Endothelial cell of umbilical vein (primary cell): ENCODE measurements at regions not wholly inside any gene's neighbourhood (a gene's known extent, or its start where the extent isn't known, plus 50 kb on each side); places are given as distances from the start of the nearest gene placed in this dataset.

ENCODE experiments used
- BruUV-seq: library from RNA; stranded (reverse); fragments of 400-500 nt; replicated peaks from 2 replicates; lab custom pipeline; 2021; lab: Mats Ljungman, UMichigan
- CTCF ChIA-PET: fragments of 300-600, 350-600 bp; sonication (Branson Sonifier 250); formaldehyde crosslinking; loops from one replicate; lab custom pipeline; 2021; ENCODE audit warnings: antibody characterized with exemption, inconsistent platforms; lab: Charles Lee
- POLR2A ChIA-PET: fragments of 300-600, 350-600 bp; sonication (Branson Sonifier 250); formaldehyde crosslinking; loops from one replicate; lab custom pipeline; 2021; ENCODE audit warnings: antibody characterized with exemption, inconsistent platforms; lab: Charles Lee
- DNase-seq: peaks from one replicate; pipeline ENCODE4 v3.0.0-alpha.2; 2011; ENCODE audit warnings: low read depth, low spot score
- FAIRE-seq: peaks from 2 replicates; lab custom pipeline; 2011; peaks lifted over from hg19 to GRCh38; lab: Jason Lieb, UNC
- H2AFZ ChIP-seq: 2 replicates; pipeline ENCODE4 v1.6.0; 2012; ENCODE audit warnings: low read depth, low read length, control low read depth, inconsistent platforms
- H3K27ac ChIP-seq: 2 replicates; pipeline ENCODE4 v1.5.1; 2011; ENCODE audit warnings: low read depth, mild to moderate bottlenecking, control low read depth, low read length, moderate library complexity; ENCODE audit not compliant: insufficient read depth
- H3K27me3 ChIP-seq, 2 experiments: 2 replicates each; pipeline versions ENCODE4 v1.6.0 to v1.6.1; 2011; ENCODE audit warnings: low read length in 2 of 2, mixed read lengths in 1 of 2; ENCODE audit not compliant: control insufficient read depth in 2 of 2, insufficient read depth in 2 of 2
- H3K36me3 ChIP-seq, 2 experiments: 2 replicates in 1 of 2; 3 replicates in 1 of 2; pipeline ENCODE4 v1.5.1; 2011; ENCODE audit warnings: low read length in 2 of 2, mild to moderate bottlenecking in 1 of 2, moderate library complexity in 1 of 2; ENCODE audit not compliant: control insufficient read depth in 2 of 2, insufficient read depth in 2 of 2; ENCODE audit errors: extremely low read depth in 1 of 2
- H3K4me1 ChIP-seq: 3 replicates; pipeline ENCODE4 v1.5.1; 2011; ENCODE audit warnings: mild to moderate bottlenecking, low read length; ENCODE audit not compliant: control insufficient read depth, insufficient read depth; ENCODE audit errors: extremely low read depth
- H3K4me2 ChIP-seq: 2 replicates; pipeline ENCODE4 v1.6.1; 2011; ENCODE audit warnings: low read length, control low read depth, mixed read lengths; ENCODE audit not compliant: insufficient read depth
- H3K4me3 ChIP-seq, 3 experiments: fragments of 200-600 bp in 1 of 3; sonication (generic), shearing (Covaris generic) in 1 of 3; replicated peaks in 1 of 3; 2 replicates each; pipeline ENCODE4 v1.5.1; 2011 to 2016; ENCODE audit warnings: control low read depth in 3 of 3, low read length in 3 of 3, mild to moderate bottlenecking in 2 of 3, inconsistent platforms in 1 of 3, low read depth in 1 of 3, moderate library complexity in 1 of 3; ENCODE audit not compliant: insufficient read depth in 1 of 3
- H3K79me2 ChIP-seq: 2 replicates; pipeline ENCODE4 v1.6.0; 2012; ENCODE audit warnings: low read length, inconsistent platforms; ENCODE audit not compliant: control insufficient read depth, insufficient read depth
- H3K9ac ChIP-seq: replicated peaks from 2 replicates; pipeline ENCODE3; 2011; ENCODE audit warnings: low read length, control low read depth; ENCODE audit not compliant: insufficient read depth; ENCODE audit errors: extremely low read depth
- H3K9me1 ChIP-seq: replicated peaks from 3 replicates; pipeline ENCODE4 v1.6.0; 2011; ENCODE audit warnings: mild to moderate bottlenecking, low read length; ENCODE audit not compliant: control insufficient read depth, insufficient read depth; ENCODE audit errors: extremely low read depth
- H3K9me3 ChIP-seq: replicated peaks from 2 replicates; pipeline ENCODE4 v1.5.1; 2012; ENCODE audit warnings: low read length, inconsistent platforms; ENCODE audit not compliant: control insufficient read depth, insufficient read depth
- H4K20me1 ChIP-seq: replicated peaks from 2 replicates; pipeline ENCODE3; 2011; ENCODE audit warnings: mild to moderate bottlenecking, low read length; ENCODE audit not compliant: control insufficient read depth, insufficient read depth; ENCODE audit errors: extremely low read depth
- EZH2 ChIP-seq: IDR thresholded peaks from 2 replicates; pipeline ENCODE4 v1.6.1; 2012; ENCODE audit warnings: borderline replicate concordance, low read depth, mild to moderate bottlenecking, moderate library complexity, low read length, inconsistent platforms; ENCODE audit not compliant: severe bottlenecking
- FOS ChIP-seq: IDR thresholded peaks from 2 replicates; pipeline ENCODE4 v1.6.1; 2011; ENCODE audit warnings: mild to moderate bottlenecking, low read length, moderate library complexity, borderline replicate concordance; ENCODE audit not compliant: insufficient read depth
- GATA2 ChIP-seq: IDR thresholded peaks from 2 replicates; pipeline ENCODE4 v1.7.0; 2011; ENCODE audit warnings: low read depth, mild to moderate bottlenecking, moderate library complexity, mixed read lengths, low read length; ENCODE audit not compliant: insufficient read length, insufficient read depth
- JUN ChIP-seq: IDR thresholded peaks from 2 replicates; pipeline ENCODE4 v1.6.1; 2011; ENCODE audit warnings: borderline replicate concordance, low read depth; ENCODE audit not compliant: insufficient read length, insufficient read depth
- MAX ChIP-seq: IDR thresholded peaks from 2 replicates; pipeline ENCODE4 v1.6.1; 2011; ENCODE audit not compliant: insufficient read depth, insufficient read length
- MYC ChIP-seq: IDR thresholded peaks from one replicate; pipeline ENCODE4 v1.6.1; 2011; ENCODE audit warnings: mild to moderate bottlenecking, low read depth, low read length
- POLR2A ChIP-seq: IDR thresholded peaks from 2 replicates; pipeline ENCODE4 v1.6.1; 2012; ENCODE audit warnings: low read depth, mild to moderate bottlenecking, control low read depth, low read length
- POLR2AphosphoS5 ChIP-seq: IDR thresholded peaks from 2 replicates; pipeline ENCODE4 v1.6.1; 2012; ENCODE audit warnings: low read depth, mild to moderate bottlenecking, control low read depth, low read length, moderate library complexity; ENCODE audit not compliant: insufficient read depth
- dilution Hi-C: fragments of 300-500 bp; cut with MboI; formaldehyde crosslinking; loops from one replicate; pipeline ENCODE4 v1.15.0; 2019; ENCODE audit warnings: low sequenced_read_pairs; ENCODE audit not compliant: extremely low pct_ligation_motif_present
- intact Hi-C: fragments of 100-400 bp; cut with micrococcal nuclease; formaldehyde crosslinking; loops from one replicate; pipeline ENCODE4 v1.10.0; 2022
- TF ChIP-seq, protein P1 (sequence below), 2 donors: IDR thresholded peaks; 1 replicate in 1 of 2; 2 replicates in 1 of 2; pipeline ENCODE4 v1.5.1; 2011; ENCODE audit warnings: low read length in 2 of 2, mild to moderate bottlenecking in 2 of 2, moderate library complexity in 2 of 2, control low read depth in 1 of 2, inconsistent platforms in 1 of 2, low read depth in 1 of 2; ENCODE audit not compliant: insufficient read depth in 1 of 2; ENCODE audit errors: extremely low read depth in 1 of 2

- FAIRE-seq (no peak), DNase-seq (no peak)
- POLR2A ChIA-PET: no interaction called here
- no peak overlapping the region for H3K4me3 ChIP-seq
- no peaks in the 10 kb centered on the region for H3K79me2 ChIP-seq
- no peaks in the 10 kb centered on the region for H3K9me1 ChIP-seq
- TF ChIP-seq FOS (no peak), POLR2A (no peak), GATA2 (no peak), JUN (no peak), POLR2AphosphoS5 (no peak), MYC (no peak)
- TF ChIP-seq, protein P1, sequence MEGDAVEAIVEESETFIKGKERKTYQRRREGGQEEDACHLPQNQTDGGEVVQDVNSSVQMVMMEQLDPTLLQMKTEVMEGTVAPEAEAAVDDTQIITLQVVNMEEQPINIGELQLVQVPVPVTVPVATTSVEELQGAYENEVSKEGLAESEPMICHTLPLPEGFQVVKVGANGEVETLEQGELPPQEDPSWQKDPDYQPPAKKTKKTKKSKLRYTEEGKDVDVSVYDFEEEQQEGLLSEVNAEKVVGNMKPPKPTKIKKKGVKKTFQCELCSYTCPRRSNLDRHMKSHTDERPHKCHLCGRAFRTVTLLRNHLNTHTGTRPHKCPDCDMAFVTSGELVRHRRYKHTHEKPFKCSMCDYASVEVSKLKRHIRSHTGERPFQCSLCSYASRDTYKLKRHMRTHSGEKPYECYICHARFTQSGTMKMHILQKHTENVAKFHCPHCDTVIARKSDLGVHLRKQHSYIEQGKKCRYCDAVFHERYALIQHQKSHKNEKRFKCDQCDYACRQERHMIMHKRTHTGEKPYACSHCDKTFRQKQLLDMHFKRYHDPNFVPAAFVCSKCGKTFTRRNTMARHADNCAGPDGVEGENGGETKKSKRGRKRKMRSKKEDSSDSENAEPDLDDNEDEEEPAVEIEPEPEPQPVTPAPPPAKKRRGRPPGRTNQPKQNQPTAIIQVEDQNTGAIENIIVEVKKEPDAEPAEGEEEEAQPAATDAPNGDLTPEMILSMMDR (IDR thresholded peaks at IDR 0.05; ENCODE audit: extremely low read depth in 1 of 2, insufficient read depth in 1 of 2, low read depth in 1 of 2, low read length in 2 of 2): no peak
- no peaks in the 10 kb centered on the region for H3K9me3 ChIP-seq
- H3K36me3 ChIP-seq: no peaks in the 10 kb centered on the region
- H3K4me1 ChIP-seq: no peaks in the 10 kb centered on the region
- dilution Hi-C loops: no loop called here
- no peak overlapping the region for H2AFZ ChIP-seq
- CTCF ChIA-PET: no interaction called here
- H3K27me3 ChIP-seq: no peaks in the 10 kb centered on the region
- no peak overlapping the region for H3K4me2 ChIP-seq
- H4K20me1 ChIP-seq: no peaks in the 10 kb centered on the region
- H3K27ac ChIP-seq: no peak overlapping the region
- BruUV-seq: no TSS peak
- intact Hi-C loops: no loop called here
- no peak overlapping the region for H3K9ac ChIP-seq
Observed at GRCh38 chr3:176274161-176274560, 923.1 kb downstream of the TBL1XR1 start.

DNA sequence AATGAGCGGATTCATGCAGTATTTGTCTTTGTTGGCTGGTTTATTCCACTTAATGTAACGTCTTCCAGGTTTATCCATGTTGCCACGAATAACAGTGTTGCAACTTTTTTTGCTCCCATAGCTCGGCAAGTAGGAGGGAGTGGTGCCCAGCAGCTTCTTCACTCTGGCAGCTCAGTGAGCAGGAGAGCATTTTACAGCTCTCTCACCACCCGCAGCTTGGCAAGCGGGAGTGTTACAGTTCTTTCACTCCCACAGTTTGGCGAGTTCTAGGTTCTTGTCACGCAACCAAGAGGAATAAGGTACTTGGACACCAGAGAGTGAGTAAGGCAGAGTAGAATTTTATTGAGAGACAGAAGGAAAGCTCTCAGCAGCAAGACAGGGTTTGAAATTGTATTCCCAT lies 935.2 kb downstream of the TBL1XR1 start:
- no peak overlapping the region for H3K4me3 ChIP-seq
- H3K27ac ChIP-seq: no peak overlapping the region
- no peaks in the 10 kb centered on the region for H3K36me3 ChIP-seq
- H3K27me3 ChIP-seq: no peaks in the 10 kb centered on the region
- dilution Hi-C loops (no loop called here), intact Hi-C loops (no loop called here)
- BruUV-seq: no TSS peak
- no peak overlapping the region for H3K9ac ChIP-seq
- no peak for FAIRE-seq
- DNase-seq: no peak
- H3K4me2 ChIP-seq: no peak overlapping the region
- no peak overlapping the region for H2AFZ ChIP-seq
- ChIA-PET POLR2A (no interaction called here), CTCF (no interaction called here)
- H3K9me3 ChIP-seq: no peaks in the 10 kb centered on the region
- H4K20me1 ChIP-seq: no peaks in the 10 kb centered on the region
- H3K79me2 ChIP-seq: no peaks in the 10 kb centered on the region
- TF ChIP-seq POLR2A: no peak
- no peak for TF ChIP-seq MAX
- TF ChIP-seq FOS: no peak
- no peak for TF ChIP-seq MYC
- TF ChIP-seq POLR2AphosphoS5: no peak
- TF ChIP-seq JUN: no peak
- no peak for TF ChIP-seq GATA2
- TF ChIP-seq EZH2: no peak
- TF ChIP-seq, protein P1 (IDR thresholded peaks at IDR 0.05; ENCODE audit: extremely low read depth in 1 of 2, insufficient read depth in 1 of 2, low read depth in 1 of 2, low read length in 2 of 2): no peak
- H3K4me1 ChIP-seq: no peaks in the 10 kb centered on the region
- H3K9me1 ChIP-seq: no peaks in the 10 kb centered on the region
